H1 (cell line): ENCODE measurements at regions not wholly inside any gene's neighbourhood (a gene's known extent, or its start where the extent isn't known, plus 50 kb on each side); places are given as distances from the start of the nearest gene placed in this dataset.

ENCODE experiments used
- CTCF ChIA-PET: fragments of 300-600 bp; sonication (Branson Sonifier 250); formaldehyde crosslinking; loops from one replicate; lab custom pipeline; 2021; ENCODE audit not compliant: partially characterized antibody; lab: Charles Lee
- POLR2A ChIA-PET: fragments of 300-600 bp; sonication (Branson Sonifier 250); formaldehyde crosslinking; loops from one replicate; lab custom pipeline; 2021; ENCODE audit warnings: inconsistent platforms; ENCODE audit not compliant: partially characterized antibody; lab: Charles Lee
- DNase-seq, 2 experiments: peaks; one replicate each; pipeline versions ENCODE4 v3.0.0 to v3.0.0-alpha.2; 2010 to 2022; ENCODE audit warnings: low spot score in 2 of 2, low read depth in 1 of 2, mixed read lengths in 1 of 2
- FAIRE-seq: peaks from 2 replicates; lab custom pipeline; 2011; peaks lifted over from hg19 to GRCh38; lab: Jason Lieb, UNC
- H2AFZ ChIP-seq: 2 replicates; pipeline ENCODE4 v1.8.1; 2012; ENCODE audit warnings: low read length, inconsistent platforms
- H2AK5ac ChIP-seq: 2 replicates; pipeline ENCODE4 v1.6.1; 2013; ENCODE audit warnings: low read depth, low read length
- H2BK120ac ChIP-seq: replicated peaks from 2 replicates; pipeline ENCODE3; 2013; ENCODE audit warnings: low read depth, low read length, inconsistent platforms
- H2BK12ac ChIP-seq: 2 replicates; pipeline ENCODE4 v1.6.1; 2013; ENCODE audit warnings: low read depth, low read length
- H2BK15ac ChIP-seq: 2 replicates; pipeline ENCODE4 v1.6.1; 2013; ENCODE audit warnings: low read length
- H2BK20ac ChIP-seq: 2 replicates; pipeline ENCODE4 v1.6.1; 2013; ENCODE audit warnings: low read length
- H2BK5ac ChIP-seq: 2 replicates; pipeline ENCODE4 v1.6.1; 2013; ENCODE audit warnings: low read depth, low read length
- H3K14ac ChIP-seq: 2 replicates; pipeline ENCODE4 v1.6.1; 2013; ENCODE audit warnings: inconsistent platforms; ENCODE audit not compliant: insufficient read length
- H3K18ac ChIP-seq: 2 replicates; pipeline ENCODE4 v1.6.1; 2013; ENCODE audit warnings: low read length; ENCODE audit errors: extremely low read depth
- H3K23ac ChIP-seq: 2 replicates; pipeline ENCODE4 v1.6.1; 2013; ENCODE audit warnings: inconsistent platforms; ENCODE audit not compliant: insufficient read length
- H3K23me2 ChIP-seq: 2 replicates; pipeline ENCODE4 v1.6.1; 2013; ENCODE audit warnings: low read depth, low read length
- H3K27ac ChIP-seq: 2 replicates; pipeline ENCODE4 v1.6.1; 2011; ENCODE audit warnings: low read depth, low read length, inconsistent platforms
- H3K27me3 ChIP-seq, 4 experiments: replicated peaks in 1 of 4; 1 replicate in 1 of 4; 2 replicates in 3 of 4; pipeline versions ENCODE4 v1.6.1 to v1.8.1; 2011 to 2013; ENCODE audit warnings: low read length in 3 of 4, mild to moderate bottlenecking in 3 of 4, inconsistent platforms in 2 of 4, mixed read lengths in 2 of 4, moderate library complexity in 1 of 4; ENCODE audit not compliant: control insufficient read depth in 3 of 4, insufficient read depth in 3 of 4; ENCODE audit errors: extremely low read depth in 1 of 4
- H3K36me3 ChIP-seq, 4 experiments: 2 replicates each; pipeline versions ENCODE4 v1.6.1 to v1.8.1; 2011 to 2013; ENCODE audit warnings: mild to moderate bottlenecking in 4 of 4, low read length in 3 of 4, moderate library complexity in 2 of 4, control low read depth in 1 of 4, inconsistent platforms in 1 of 4; ENCODE audit not compliant: insufficient read depth in 4 of 4, control insufficient read depth in 2 of 4
- H3K4ac ChIP-seq: replicated peaks from 2 replicates; pipeline ENCODE3; 2013; ENCODE audit warnings: low read length, low read depth, mixed read lengths, inconsistent platforms; ENCODE audit not compliant: insufficient read length
- H3K4me1 ChIP-seq, 4 experiments: replicated peaks in 1 of 4; 1 replicate in 1 of 4; 2 replicates in 3 of 4; pipeline versions ENCODE4 v1.6.1 to v1.8.1; 2011 to 2013; ENCODE audit warnings: low read length in 3 of 4, inconsistent platforms in 2 of 4, mixed read lengths in 1 of 4; ENCODE audit not compliant: insufficient read depth in 4 of 4, control insufficient read depth in 3 of 4
- H3K4me2 ChIP-seq, 2 experiments: 2 replicates each; pipeline versions ENCODE4 v1.6.1 to v1.8.1; 2011 to 2013; ENCODE audit warnings: low read depth in 2 of 2, low read length in 2 of 2, control low read depth in 1 of 2, inconsistent platforms in 1 of 2, mild to moderate bottlenecking in 1 of 2; ENCODE audit not compliant: insufficient read depth in 1 of 2
- H3K4me3 ChIP-seq, 4 experiments: fragments of 200-600, 300-600 bp in 1 of 4; sonication (generic), shearing (Covaris generic), sonication (Bioruptor Twin) in 1 of 4; 2 replicates each; pipeline versions ENCODE4 v1.5.1 to v1.8.1; 2011 to 2016; ENCODE audit warnings: low read length in 4 of 4, low read depth in 3 of 4, control low read depth in 2 of 4, inconsistent platforms in 2 of 4, mild to moderate bottlenecking in 2 of 4, mixed read lengths in 1 of 4, moderate library complexity in 1 of 4; ENCODE audit not compliant: insufficient read depth in 2 of 4; ENCODE audit errors: extremely low read depth in 1 of 4
- H3K56ac ChIP-seq: replicated peaks from 2 replicates; pipeline ENCODE3; 2013; ENCODE audit warnings: low read depth, mild to moderate bottlenecking, mixed read lengths, low read length, inconsistent platforms; ENCODE audit not compliant: insufficient read length
- H3K79me1 ChIP-seq: 2 replicates; pipeline ENCODE4 v1.6.1; 2013; ENCODE audit warnings: low read depth, low read length, control low read depth
- H3K79me2 ChIP-seq, 2 experiments: 2 replicates each; pipeline versions ENCODE4 v1.6.1 to v1.8.1; 2012 to 2013; ENCODE audit warnings: low read length in 2 of 2, mild to moderate bottlenecking in 2 of 2, inconsistent platforms in 1 of 2; ENCODE audit not compliant: insufficient read depth in 2 of 2, control insufficient read depth in 1 of 2
- H3K9ac ChIP-seq, 4 experiments: replicated peaks in 1 of 4; 1 replicate in 1 of 4; 2 replicates in 3 of 4; pipeline versions ENCODE4 v1.6.1 to v1.8.1; 2011 to 2013; ENCODE audit warnings: low read depth in 3 of 4, low read length in 3 of 4, control low read depth in 2 of 4, mild to moderate bottlenecking in 2 of 4, moderate library complexity in 2 of 4, inconsistent platforms in 1 of 4; ENCODE audit errors: extremely low read depth in 1 of 4
- H3K9me3 ChIP-seq, 2 experiments: 2 replicates each; pipeline versions ENCODE4 v1.6.1 to v1.8.1; 2012 to 2013; ENCODE audit warnings: mild to moderate bottlenecking in 2 of 2, moderate library complexity in 2 of 2, control low read depth in 1 of 2, inconsistent platforms in 1 of 2, low read depth in 1 of 2, low read length in 1 of 2, mixed read lengths in 1 of 2; ENCODE audit not compliant: insufficient read depth in 2 of 2
- H4K20me1 ChIP-seq, 2 experiments: replicated peaks in 1 of 2; 2 replicates each; pipeline versions ENCODE3 to v1.8.1; 2011 to 2013; ENCODE audit warnings: inconsistent platforms in 2 of 2, low read length in 2 of 2, mild to moderate bottlenecking in 1 of 2; ENCODE audit not compliant: insufficient read depth in 2 of 2, control insufficient read depth in 1 of 2
- H4K5ac ChIP-seq: 2 replicates; pipeline ENCODE4 v1.6.1; 2013; ENCODE audit warnings: low read length, low read depth, mixed read lengths, inconsistent platforms; ENCODE audit not compliant: insufficient read length
- H4K8ac ChIP-seq: 2 replicates; pipeline ENCODE4 v1.8.0; 2013; ENCODE audit warnings: mild to moderate bottlenecking, moderate library complexity, low read length, inconsistent platforms; ENCODE audit not compliant: insufficient read depth; ENCODE audit errors: extremely low read depth
- H4K91ac ChIP-seq: replicated peaks from 2 replicates; pipeline ENCODE3; 2013; ENCODE audit warnings: low read length, mixed read lengths, inconsistent platforms; ENCODE audit not compliant: insufficient read length
- BCL11A ChIP-seq, 2 experiments: IDR thresholded peaks; one replicate each; pipeline ENCODE4 v1.6.1; 2011; ENCODE audit warnings: low read depth in 2 of 2, low read length in 2 of 2, mild to moderate bottlenecking in 2 of 2
- CBX8 ChIP-seq: fragments of 300-800, 300-1000 bp; sonication (generic); IDR thresholded peaks from 2 replicates; pipeline ENCODE4 v1.7.1; 2016; ENCODE audit warnings: low read depth, low read length, borderline replicate concordance
- CHD2 ChIP-seq: IDR thresholded peaks from 2 replicates; pipeline ENCODE4 v1.6.1; 2012; ENCODE audit warnings: low read length, improper control_type of control experiment
- GTF2F1 ChIP-seq: IDR thresholded peaks from 2 replicates; pipeline ENCODE4 v1.6.1; 2012; ENCODE audit warnings: low read depth, low read length, improper control_type of control experiment, borderline replicate concordance
- HDAC6 ChIP-seq: IDR thresholded peaks from one replicate; pipeline ENCODE4 v1.7.1; 2012; ENCODE audit warnings: low read depth, mild to moderate bottlenecking, inconsistent platforms, low read length, moderate library complexity
- JUN ChIP-seq: IDR thresholded peaks from 2 replicates; pipeline ENCODE4 v1.6.1; 2011; ENCODE audit warnings: low read depth, mild to moderate bottlenecking, improper control_type of control experiment, low read length
- JUND ChIP-seq: IDR thresholded peaks from 2 replicates; pipeline ENCODE4 v1.6.1; 2011; ENCODE audit warnings: mild to moderate bottlenecking, improper control_type of control experiment, low read length
- MAX ChIP-seq: IDR thresholded peaks from 2 replicates; pipeline ENCODE4 v1.6.1; 2012; ENCODE audit warnings: inconsistent platforms
- POLR2AphosphoS5 ChIP-seq: IDR thresholded peaks from 2 replicates; pipeline ENCODE4 v1.6.1; 2011; ENCODE audit warnings: low read depth, low read length
- POU5F1 ChIP-seq: IDR thresholded peaks from 2 replicates; pipeline ENCODE4 v1.6.1; 2011; ENCODE audit warnings: low read depth, mild to moderate bottlenecking, low read length, moderate library complexity
- RAD21 ChIP-seq, 2 experiments: IDR thresholded peaks in 1 of 2; conservative IDR thresholded peaks in 1 of 2; 2 replicates each; pipeline ENCODE4 v1.6.1; 2011; ENCODE audit warnings: low read depth in 2 of 2, low read length in 2 of 2, improper control_type of control experiment in 1 of 2, inconsistent platforms in 1 of 2, mild to moderate bottlenecking in 1 of 2, moderate library complexity in 1 of 2
- RBBP5 ChIP-seq: IDR thresholded peaks from 2 replicates; pipeline ENCODE4 v1.7.1; 2012; ENCODE audit warnings: low read depth, mild to moderate bottlenecking, inconsistent platforms, low read length, moderate library complexity, borderline replicate concordance
- RFX5 ChIP-seq: IDR thresholded peaks from 2 replicates; pipeline ENCODE4 v1.6.1; 2011; ENCODE audit warnings: low read depth, low read length, improper control_type of control experiment, borderline replicate concordance
- TAF1 ChIP-seq: IDR thresholded peaks from 2 replicates; pipeline ENCODE4 v1.6.1; 2011; ENCODE audit warnings: mild to moderate bottlenecking, low read depth, low read length
- TCF12 ChIP-seq: IDR thresholded peaks from 2 replicates; pipeline ENCODE4 v1.6.1; 2011; ENCODE audit warnings: low read depth, mild to moderate bottlenecking, low read length
- YY1 ChIP-seq: IDR thresholded peaks from 2 replicates; pipeline ENCODE4 v1.6.1; 2011; ENCODE audit warnings: low read depth, mild to moderate bottlenecking, low read length
- WGBS, 2 experiments: shearing (Covaris generic) in 1 of 2; methylation state at CpG; one replicate each; pipeline versions ENCODE4 v1.1.6 to v1.1.7; 2013 to 2015; ENCODE audit warnings: low lambda C conversion rate in 2 of 2, mixed read lengths in 2 of 2, inconsistent platforms in 1 of 2, low coverage in 1 of 2, missing lambda C conversion rate in 1 of 2; ENCODE audit not compliant: insufficient replicate concordance in 2 of 2, insufficient coverage in 1 of 2, insufficient read length in 1 of 2; ENCODE audit errors: extremely low coverage in 1 of 2, missing lambda C conversion rate in 1 of 2; 5-methylcytosine and 5-hydroxymethylcytosine counted together

- Histone ChIP-seq H3K4me1 (no peaks in the 10 kb centered on the region), H3K27me3 (no peaks in the 10 kb centered on the region), H3K56ac (no peak overlapping the region), H4K91ac (no peak overlapping the region), H2AFZ (no peak overlapping the region), H2BK5ac (no peak overlapping the region), H3K79me2 (no peaks in the 10 kb centered on the region), H4K8ac (no peak overlapping the region), H2BK15ac (no peak overlapping the region), H2AK5ac (no peak overlapping the region), H3K14ac (no peak overlapping the region), H3K36me3 (no peaks in the 10 kb centered on the region), H2BK20ac (no peak overlapping the region), H3K4me3 (no peak overlapping the region), H4K5ac (no peak overlapping the region), H4K20me1 (no peaks in the 10 kb centered on the region), H3K23me2 (no peaks in the 10 kb centered on the region; the same call in 1 of the 2 replicates), H2BK120ac (no peak overlapping the region), H3K23ac (no peak overlapping the region), H2BK12ac (no peak overlapping the region), H3K18ac (no peak overlapping the region), H3K9ac (no peak overlapping the region), H3K27ac (no peak overlapping the region), H3K4ac (no peak overlapping the region), H3K9me3 (no peaks in the 10 kb centered on the region), H3K4me2 (no peak overlapping the region), H3K79me1 (no peaks in the 10 kb centered on the region)
- POLR2A ChIA-PET: no interaction called here
- no peak for FAIRE-seq
- CTCF ChIA-PET: no interaction called here
- DNase-seq: no peak
- 85% methylated on average over 5 of the region's 5 CpGs; no CpG with 5 or more reads in 1 of the 2 experiments for WGBS, 2 experiments
- no peak for TF ChIP-seq HDAC6
- no peak for TF ChIP-seq JUND
- no peak for TF ChIP-seq POU5F1
- TF ChIP-seq RBBP5: no peak
- no peak for TF ChIP-seq YY1
- TF ChIP-seq TAF1: no peak
- no peak for TF ChIP-seq CBX8
- no peak for TF ChIP-seq BCL11A (IDR thresholded peaks at IDR 0.05; ENCODE audit: low read depth in 2 of 2, low read length in 2 of 2)
- no peak for TF ChIP-seq CHD2
- TF ChIP-seq RAD21 (IDR thresholded peaks at IDR 0.05 in 1 of 2, conservative IDR thresholded peaks at IDR 0.05 in 1 of 2; ENCODE audit: low read depth in 2 of 2, low read length in 2 of 2): no peak
- TF ChIP-seq TCF12: no peak
- TF ChIP-seq POLR2AphosphoS5: no peak
- no peak for TF ChIP-seq RFX5
- no peak for TF ChIP-seq GTF2F1
- TF ChIP-seq JUN: no peak
- no peak for TF ChIP-seq MAX
Measured at GRCh38 chr2:166814335-166814734, 73.9 kb upstream of the XIRP2 start.
